ENCODE measurements at regions not wholly inside any gene's neighbourhood (a gene's known extent, or its start where the extent isn't known, plus 50 kb on each side); places are given as distances from the start of the nearest gene placed in this dataset.

GRCh38 chr1:232886271-232886670 is 64.1 kb upstream of the NTPCR start:
- no peak overlapping the region for H3K4me3 ChIP-seq
- no peaks in the 10 kb centered on the region for H3K4me1 ChIP-seq (ENCODE audit: low read depth)
- intact Hi-C loops (cut with DNase I, micrococcal nuclease), result no loop called here
- TF ChIP-seq CTCF (IDR thresholded peaks at IDR 0.05), result no peak
- no peaks in the 10 kb centered on the region for H3K36me3 ChIP-seq (ENCODE audit: low read depth)
- ATAC-seq, result no peak
- H3K9me3 ChIP-seq, result no peaks in the 10 kb centered on the region
- DNase-seq, result no peak

DNA sequence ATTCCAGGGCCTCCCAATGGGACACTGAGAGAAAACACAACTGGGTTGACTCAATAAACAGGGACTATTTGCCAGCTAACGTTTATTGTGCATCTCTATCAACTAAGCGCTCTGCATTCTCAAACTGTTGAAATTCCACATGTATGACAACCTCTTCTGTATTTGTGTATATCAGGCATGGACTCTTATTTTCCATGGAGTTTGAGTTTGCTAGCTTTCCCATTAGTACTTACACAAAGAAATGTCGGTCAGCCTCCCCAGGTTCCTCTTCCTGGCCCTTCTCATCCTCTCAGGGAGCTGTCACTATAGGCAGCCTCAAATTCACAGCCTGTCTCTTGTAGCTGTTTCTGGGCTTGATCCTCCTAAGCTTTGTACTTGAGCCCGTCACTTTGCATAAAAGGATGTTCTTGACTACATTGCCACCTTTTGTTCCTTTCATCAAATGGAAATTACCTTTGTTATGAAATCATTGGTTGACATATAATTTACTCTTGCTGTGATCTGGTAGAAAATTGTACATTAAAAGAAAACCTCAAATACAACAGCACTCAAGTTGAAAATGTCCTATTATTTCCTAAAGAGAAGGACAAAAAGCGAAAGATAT is 60.0 kb upstream of the NTPCR start:
- Histone ChIP-seq H3K4me3 (no peak overlapping the region), H3K36me3 (ENCODE audit: low read depth) (no peaks in the 10 kb centered on the region), H3K4me1 (ENCODE audit: low read depth) (no peaks in the 10 kb centered on the region), H3K9me3 (no peaks in the 10 kb centered on the region)
- DNase-seq, result no peak
- ATAC-seq, result no peak
- intact Hi-C loops (cut with DNase I, micrococcal nuclease), result no loop called here
- no peak for TF ChIP-seq CTCF (IDR thresholded peaks at IDR 0.05)

- intact Hi-C loops (cut with DNase I, micrococcal nuclease), result no loop called here
- DNase-seq (no peak), ATAC-seq (no peak)
- Histone ChIP-seq H3K9me3 (no peaks in the 10 kb centered on the region), H3K4me1 (ENCODE audit: low read depth) (no peaks in the 10 kb centered on the region), H3K4me3 (no peak overlapping the region), H3K36me3 (ENCODE audit: low read depth) (no peaks in the 10 kb centered on the region)
- TF ChIP-seq CTCF (IDR thresholded peaks at IDR 0.05), result no peak
Observed at GRCh38 chr1:232891071-232891470, 59.3 kb upstream of the NTPCR start.

DNA sequence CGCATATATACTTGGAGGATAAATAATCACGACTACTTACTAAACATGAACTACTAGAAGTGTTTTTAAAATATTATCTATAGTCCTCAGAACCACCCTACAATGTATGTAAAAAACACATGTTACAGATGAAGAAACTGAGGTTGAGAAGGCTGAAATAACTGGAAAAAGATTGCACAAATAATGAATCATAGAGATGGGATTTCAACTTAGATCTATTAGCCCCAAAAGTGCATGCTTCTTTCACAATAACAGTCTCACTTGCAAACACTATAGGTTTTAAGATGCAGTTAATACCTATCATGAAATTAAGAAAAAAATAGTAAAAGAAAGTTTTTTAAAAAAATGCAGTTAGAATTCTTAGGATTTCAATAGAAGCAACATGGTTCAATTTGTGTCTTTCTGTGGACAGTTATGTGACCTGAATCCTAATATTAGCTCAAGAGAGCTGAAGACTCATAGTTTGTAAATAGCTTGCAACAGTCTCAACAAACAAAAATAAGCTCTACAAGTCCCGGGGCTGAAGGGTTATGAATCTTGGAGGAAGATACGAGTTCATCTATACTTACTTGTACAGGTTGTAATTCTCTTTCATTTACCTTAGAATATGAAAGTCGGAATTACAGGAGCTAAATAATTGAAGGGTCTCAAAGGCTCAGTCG is 58.6 kb upstream of the NTPCR start:
- H3K4me1 ChIP-seq (ENCODE audit: low read depth), result no peaks in the 10 kb centered on the region
- no peak for ATAC-seq
- no peak for DNase-seq
- H3K9me3 ChIP-seq, result no peaks in the 10 kb centered on the region
- H3K36me3 ChIP-seq (ENCODE audit: low read depth), result no peaks in the 10 kb centered on the region
- H3K4me3 ChIP-seq, result no peak overlapping the region
- intact Hi-C loops (cut with DNase I, micrococcal nuclease), result no loop called here
- TF ChIP-seq CTCF (IDR thresholded peaks at IDR 0.05), result no peak

GRCh38 chr1:232893481-232894313 is 56.7 kb upstream of the NTPCR start:
- ATAC-seq, result no peak
- TF ChIP-seq CTCF (IDR thresholded peaks at IDR 0.05), result no peak

More at GRCh38 chr1:232893481-232894313, 56.7 kb upstream of the NTPCR start:
- no peak overlapping the region for H3K4me3 ChIP-seq
- no peak for DNase-seq
- no peaks in the 10 kb centered on the region for H3K36me3 ChIP-seq (ENCODE audit: low read depth)
- intact Hi-C loops (cut with DNase I, micrococcal nuclease), result no loop called here
- no peaks in the 10 kb centered on the region for H3K4me1 ChIP-seq (ENCODE audit: low read depth)
- no peaks in the 10 kb centered on the region for H3K9me3 ChIP-seq
